ENCODE measurements at regions not wholly inside any gene's neighbourhood (a gene's known extent, or its start where the extent isn't known, plus 50 kb on each side); places are given as distances from the start of the nearest gene placed in this dataset.
A peak's percentile ranks its signal among the peaks of the same experiment; 100 is the strongest.
"Not testable (repeated sequence)": the region's sequence is repeated elsewhere in the genome, so short reads cannot be mapped to it uniquely, and the experiment has no call there.

- DNase-seq (ENCODE audit: low spot score) = no peak
These were observed 578.5 kb upstream of the PCDH20 start for GRCh38 chr13:61994174-61994573.

GRCh38 chr13:61989978-61990377 is 574.3 kb upstream of the PCDH20 start:
- DNase-seq (ENCODE audit: low spot score) = no peak

- DNase-seq (ENCODE audit: low spot score) = no peak
These were observed 573.2 kb upstream of the PCDH20 start for GRCh38 chr13:61988810-61989209.

- DNase-seq (ENCODE audit: low spot score) = no peak
These were observed 559.4 kb upstream of the PCDH20 start for GRCh38 chr13:61975001-61975400.

GRCh38 chr13:61965756-61966155 is 550.1 kb upstream of the PCDH20 start:
- no peak for DNase-seq (ENCODE audit: low spot score)

GRCh38 chr13:61960981-61961380 is 545.3 kb upstream of the PCDH20 start:
- no peak for DNase-seq (ENCODE audit: low spot score)

- peak; percentile 36 for DNase-seq (ENCODE audit: low spot score)
These were observed 538.4 kb upstream of the PCDH20 start for GRCh38 chr13:61954092-61954491.

- DNase-seq (ENCODE audit: low spot score) = no peak
These were observed 535.2 kb upstream of the PCDH20 start for GRCh38 chr13:61950828-61951227.

GRCh38 chr13:61944329-61944929 is 528.8 kb upstream of the PCDH20 start:
- no peak for DNase-seq (ENCODE audit: low spot score)

GRCh38 chr13:61935710-61936109 is 520.1 kb upstream of the PCDH20 start:
- no peak for DNase-seq (ENCODE audit: low spot score)

- DNase-seq (ENCODE audit: low spot score) = no peak
These were observed 512.0 kb upstream of the PCDH20 start for GRCh38 chr13:61927648-61928047.

GRCh38 chr13:61918841-61919240 is 503.2 kb upstream of the PCDH20 start:
- no peak for DNase-seq (ENCODE audit: low spot score)

- no peak for DNase-seq (ENCODE audit: low spot score)
These were observed 500.8 kb upstream of the PCDH20 start for GRCh38 chr13:61916483-61916882.

- DNase-seq (ENCODE audit: low spot score) = no peak
These were observed 497.5 kb upstream of the PCDH20 start for GRCh38 chr13:61913183-61913582.

GRCh38 chr13:61908906-61909615 is 493.4 kb upstream of the PCDH20 start:
- no peak for DNase-seq (ENCODE audit: low spot score)

GRCh38 chr13:61905054-61905453 is 489.4 kb upstream of the PCDH20 start:
- no peak for DNase-seq (ENCODE audit: low spot score)

- no peak for DNase-seq (ENCODE audit: low spot score)
These were observed 486.4 kb upstream of the PCDH20 start for GRCh38 chr13:61901946-61902541.

GRCh38 chr13:61900033-61900432 is 484.4 kb upstream of the PCDH20 start:
- DNase-seq (ENCODE audit: low spot score) = no peak

- no peak for DNase-seq (ENCODE audit: low spot score)
These were observed 482.6 kb upstream of the PCDH20 start for GRCh38 chr13:61898207-61898606.

GRCh38 chr13:61891401-61891800 is 475.8 kb upstream of the PCDH20 start:
- DNase-seq (ENCODE audit: low spot score) = no peak

GRCh38 chr13:61884830-61885229 is 469.2 kb upstream of the PCDH20 start:
- no peak for DNase-seq (ENCODE audit: low spot score)

GRCh38 chr13:61880578-61881283 is 465.1 kb upstream of the PCDH20 start:
- DNase-seq (ENCODE audit: low spot score) = peak; percentile 16

GRCh38 chr13:61878565-61878964 is 462.9 kb upstream of the PCDH20 start:
- not testable (repeated sequence) for DNase-seq (ENCODE audit: low spot score)
